GM19467 (cell line): ENCODE measurements at regions not wholly inside any gene's neighbourhood (a gene's known extent, or its start where the extent isn't known, plus 50 kb on each side); places are given as distances from the start of the nearest gene placed in this dataset.

ENCODE experiments used
- ATAC-seq: cut with Tn5 transposase; IDR thresholded peaks from one replicate; pipeline ENCODE4 v1.9.1; 2021; ENCODE audit warnings: mild to moderate bottlenecking, moderate library complexity; ENCODE audit not compliant: unreplicated experiment

DNA sequence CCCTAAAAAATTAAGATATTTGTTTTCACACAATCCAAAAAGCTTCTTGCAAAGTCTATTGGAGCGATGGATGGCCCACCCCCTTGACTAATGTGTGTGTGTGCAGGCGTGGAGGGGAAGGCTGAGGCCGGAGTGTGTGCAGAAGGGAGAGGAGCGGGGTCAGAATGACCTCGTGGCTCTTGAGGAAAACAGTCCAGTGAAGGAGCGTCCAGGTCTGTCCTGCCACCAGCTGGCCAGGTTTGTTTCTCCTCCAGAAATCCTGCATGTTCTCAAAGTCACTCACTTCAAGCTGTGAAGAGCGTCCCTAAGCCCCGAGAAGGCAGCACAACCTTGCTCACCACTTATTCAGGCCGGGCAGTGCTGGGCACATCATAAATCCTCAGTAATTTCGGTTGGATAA, 69.5 kb upstream of the SSX2IP start:
- ATAC-seq: no peak

DNA sequence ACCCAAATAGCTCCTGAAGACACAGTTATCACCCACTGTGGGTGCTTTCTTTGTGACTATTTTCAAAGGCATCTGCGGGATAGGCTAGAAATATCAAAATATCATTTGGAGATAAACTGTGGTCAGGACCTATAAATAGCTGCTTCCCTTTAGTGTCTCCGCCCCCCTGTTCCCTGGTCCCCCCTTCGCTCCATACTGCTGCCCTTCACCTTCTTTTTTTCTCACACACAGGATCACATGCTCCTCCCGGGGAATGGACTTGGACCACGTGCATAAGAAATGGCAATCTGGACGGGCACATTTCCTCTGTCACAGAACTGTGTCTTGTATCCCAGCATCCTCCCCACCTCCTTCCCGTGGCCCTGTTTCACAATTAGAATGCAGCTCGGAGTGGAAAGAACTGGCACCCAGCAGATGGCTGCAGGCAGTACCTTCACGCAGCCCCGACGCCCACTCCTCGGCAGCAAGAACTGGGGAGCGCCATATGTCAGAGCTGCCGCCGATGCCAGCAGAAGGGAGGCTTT, 68.8 kb upstream of the SSX2IP start:
- ATAC-seq: no peak

- ATAC-seq: no peak
Observed at GRCh38 chr1:84758476-84758875, 68.2 kb upstream of the SSX2IP start.

GRCh38 chr1:84757301-84757700, 67.0 kb upstream of the SSX2IP start:
- ATAC-seq: no peak

DNA sequence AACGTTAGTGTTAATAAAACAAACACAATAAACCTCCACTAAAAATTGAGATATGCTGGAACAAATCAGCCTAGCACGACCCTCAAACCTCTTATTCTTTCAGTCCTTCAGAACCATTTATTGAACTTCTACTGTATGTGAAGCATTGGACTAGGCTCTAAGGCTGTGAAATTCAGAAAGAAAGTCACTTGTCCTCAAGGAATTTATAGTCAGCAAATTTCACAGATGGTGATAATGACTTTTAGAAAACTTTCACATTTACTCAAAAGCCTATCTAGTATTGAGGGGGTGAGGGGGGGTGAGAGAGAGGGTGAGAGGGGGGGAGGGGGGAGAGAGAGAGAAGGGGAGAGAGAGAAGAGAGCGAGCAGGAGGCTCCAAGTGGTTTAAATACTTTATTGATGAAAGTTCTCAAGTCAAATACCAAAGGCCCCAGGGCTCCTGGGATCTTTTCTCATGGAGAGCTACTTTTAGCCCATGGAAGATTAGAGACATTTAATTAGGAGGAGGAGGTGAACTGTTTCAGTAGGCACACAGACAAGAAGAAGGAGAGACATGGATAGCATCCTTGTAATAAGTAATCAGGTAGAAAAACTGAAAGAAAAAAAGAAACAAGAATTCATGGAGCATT, 66.3 kb upstream of the SSX2IP start:
- ATAC-seq: no peak

DNA sequence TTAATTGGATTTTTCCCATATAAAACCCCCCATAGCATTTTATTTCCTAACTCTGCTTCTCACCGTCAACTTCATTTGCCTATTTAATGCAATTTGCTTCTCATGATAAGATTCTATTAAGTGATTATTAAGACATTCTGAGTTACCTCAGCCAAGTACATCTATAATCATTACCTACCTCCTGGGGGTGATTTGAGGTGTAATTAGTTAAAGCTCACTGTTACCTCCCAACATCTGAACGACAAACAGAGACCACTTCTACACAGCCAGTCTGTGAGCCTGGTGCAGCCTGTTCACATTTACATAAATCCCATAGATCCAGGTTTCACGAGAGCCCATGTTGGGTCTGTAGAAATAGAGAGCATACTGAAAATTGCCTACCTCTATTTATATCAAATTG, 65.7 kb upstream of the SSX2IP start:
- no peak for ATAC-seq

GRCh38 chr1:84755216-84755615, 65.0 kb upstream of the SSX2IP start:
- ATAC-seq: no peak

GRCh38 chr1:84754386-84754703, 64.1 kb upstream of the SSX2IP start:
- no peak for ATAC-seq

DNA sequence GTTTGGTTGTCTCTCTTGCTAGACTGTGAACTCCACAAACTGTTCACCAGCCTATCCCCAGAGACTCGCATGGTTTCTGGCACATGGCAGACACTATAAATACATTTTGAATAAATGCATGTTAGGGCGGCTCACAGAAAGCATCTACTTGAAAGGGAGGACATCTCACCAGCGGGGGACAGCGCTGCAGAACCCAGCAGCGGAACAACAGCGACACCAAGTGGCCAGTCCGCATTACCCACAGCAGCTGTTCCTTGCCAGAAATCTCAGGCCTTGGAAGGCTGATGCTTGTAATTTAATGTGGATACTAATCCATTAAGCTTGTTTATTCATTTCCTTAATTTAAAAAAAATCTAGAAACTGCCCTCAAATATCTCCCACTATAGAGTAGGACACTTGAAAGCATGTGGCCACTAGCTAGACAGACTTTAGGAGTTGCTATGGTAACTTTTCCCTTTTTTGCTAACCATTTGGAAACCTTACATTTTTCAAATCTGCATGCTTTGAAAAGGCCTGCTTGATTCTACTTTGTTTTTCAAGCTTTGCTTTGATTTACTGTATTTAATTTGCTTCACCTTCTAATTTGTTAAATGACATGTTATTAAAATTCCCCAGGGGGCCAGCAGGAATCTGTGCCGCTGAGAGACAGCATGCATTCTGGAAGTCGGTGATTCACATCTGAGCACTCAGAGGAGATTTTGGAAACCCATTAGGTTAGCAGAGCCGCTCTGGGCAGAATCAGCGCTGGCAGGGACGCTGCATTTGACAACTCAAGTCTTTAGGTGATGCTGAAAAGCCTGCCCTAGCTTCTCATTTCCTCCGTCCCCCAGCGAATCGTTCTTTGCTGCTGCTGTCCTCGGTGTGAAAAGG, 63.5 kb upstream of the SSX2IP start:
- peak; percentile 65 for ATAC-seq

DNA sequence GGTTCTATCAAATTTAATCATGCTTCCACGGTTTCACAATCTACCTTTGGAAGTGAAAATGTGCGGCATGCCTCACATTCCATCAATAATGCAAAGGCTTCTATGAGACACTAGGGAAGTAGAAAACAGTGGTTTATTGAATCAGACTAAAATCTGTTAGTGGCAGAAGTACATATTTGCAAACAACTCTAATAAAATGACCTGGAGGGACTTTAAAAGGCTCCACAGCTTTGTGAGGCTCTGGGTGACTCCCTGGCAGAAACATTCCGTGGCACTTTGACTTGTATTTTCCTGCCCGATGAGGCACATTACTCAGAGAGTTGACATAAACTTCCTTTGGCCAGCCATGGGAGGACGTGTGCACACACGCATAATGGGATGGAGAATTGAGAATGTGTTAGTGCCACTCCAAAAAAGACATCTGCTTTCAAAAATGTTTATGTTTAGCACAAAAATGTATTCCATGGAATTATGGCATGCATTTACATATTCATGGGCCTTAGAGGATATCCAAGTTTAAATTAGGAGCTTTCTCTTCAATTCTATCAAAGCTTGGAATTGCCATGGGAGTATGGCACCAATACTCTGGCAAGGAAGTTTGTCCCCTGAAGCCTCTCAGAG, 60.0 kb upstream of the SSX2IP start:
- no peak for ATAC-seq

GRCh38 chr1:84749427-84749826, 59.2 kb upstream of the SSX2IP start:
- ATAC-seq: no peak

DNA sequence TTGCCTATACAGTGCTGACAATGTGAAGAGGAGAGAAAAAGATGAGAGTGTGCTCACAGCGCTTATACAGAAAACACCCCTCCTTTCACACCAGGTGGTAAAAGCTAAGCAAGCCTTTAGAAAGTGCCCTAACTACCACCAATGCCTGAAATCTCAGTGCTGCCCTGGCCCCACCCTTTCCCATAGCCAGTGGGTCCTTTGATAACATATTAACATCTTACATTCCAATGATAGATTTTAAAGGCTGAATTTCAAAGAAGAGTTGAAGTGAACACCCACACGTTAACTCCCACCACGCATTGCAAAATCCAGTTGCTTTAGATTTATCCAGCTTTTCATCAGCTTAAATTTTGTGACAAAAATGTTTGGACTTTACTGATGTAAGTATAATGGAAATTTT, 58.1 kb upstream of the SSX2IP start:
- no peak for ATAC-seq

GRCh38 chr1:84745857-84746256, 55.6 kb upstream of the SSX2IP start:
- ATAC-seq: no peak

- no peak for ATAC-seq
Observed at GRCh38 chr1:84743896-84744295, 53.6 kb upstream of the SSX2IP start.

DNA sequence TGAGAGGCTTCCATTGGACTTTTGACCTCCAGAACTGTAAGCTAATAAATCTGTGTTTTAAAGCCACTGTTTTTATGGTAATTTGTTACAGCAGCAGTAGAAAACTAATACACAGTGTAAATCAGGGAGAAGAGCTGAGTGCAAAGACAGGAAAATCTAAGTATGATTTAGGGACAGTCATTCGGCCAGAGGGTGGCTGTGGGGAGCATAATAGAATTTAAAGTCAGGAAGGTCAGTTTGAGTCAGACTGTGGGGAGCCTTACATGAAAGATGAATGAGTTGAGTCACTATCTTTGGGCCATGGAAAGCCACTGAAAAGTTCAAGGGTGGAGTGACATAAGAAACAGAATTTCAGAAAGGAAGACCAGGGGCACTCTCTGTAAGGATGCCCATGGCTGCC, 52.4 kb upstream of the SSX2IP start:
- ATAC-seq: no peak

- ATAC-seq: no peak
Observed at GRCh38 chr1:84740050-84740714, 49.9 kb upstream of the SSX2IP start.
